GM23338 (cell line): ENCODE measurements at regions not wholly inside any gene's neighbourhood (a gene's known extent, or its start where the extent isn't known, plus 50 kb on each side); places are given as distances from the start of the nearest gene placed in this dataset.

Source experiments
- ATAC-seq: fragments of 200-7000 bp; cut with Tn5 transposase; 3 replicates; pipeline ENCODE4 v1.9.1; 2020
- DNase-seq: peaks from one replicate; pipeline ENCODE4 v3.0.0-alpha.2; 2015; ENCODE audit warnings: low spot score
- H2AFZ ChIP-seq: fragments of 200-600 bp; sonication (generic); 2 replicates; pipeline ENCODE4 v1.8.0; 2016; ENCODE audit warnings: antibody characterized with exemption, mild to moderate bottlenecking, moderate library complexity
- H3F3A ChIP-seq: fragments of 200-600 bp; sonication (generic); replicated peaks from 2 replicates; pipeline ENCODE4 v1.8.0; 2017; ENCODE audit warnings: antibody characterized with exemption, mixed run types, low read depth
- H3K27ac ChIP-seq: fragments of 200-600 bp; sonication (generic); 2 replicates; pipeline ENCODE4 v1.6.1; 2016; ENCODE audit warnings: low read depth
- H3K27me3 ChIP-seq: fragments of 200-600 bp; sonication (generic); 2 replicates; pipeline ENCODE4 v1.8.0; 2016; ENCODE audit warnings: mild to moderate bottlenecking, mixed run types, moderate library complexity; ENCODE audit not compliant: insufficient read depth
- H3K36me3 ChIP-seq: fragments of 200-600 bp; sonication (generic); 2 replicates; pipeline ENCODE4 v1.8.0; 2016; ENCODE audit warnings: mild to moderate bottlenecking; ENCODE audit not compliant: insufficient read depth
- H3K4me1 ChIP-seq: fragments of 200-600 bp; sonication (generic); 2 replicates; pipeline ENCODE4 v1.8.0; 2016; ENCODE audit warnings: mild to moderate bottlenecking, moderate library complexity; ENCODE audit not compliant: insufficient read depth
- H3K4me2 ChIP-seq: fragments of 200-600 bp; sonication (generic); 2 replicates; pipeline ENCODE4 v1.7.1; 2017; ENCODE audit warnings: mixed run types
- H3K4me3 ChIP-seq: fragments of 200-600 bp; sonication (generic); 2 replicates; pipeline ENCODE4 v1.6.1; 2016; ENCODE audit warnings: mixed run types
- H3K79me2 ChIP-seq: fragments of 200-600 bp; sonication (generic); replicated peaks from 2 replicates; pipeline ENCODE4 v1.8.0; 2017; ENCODE audit warnings: mild to moderate bottlenecking; ENCODE audit not compliant: insufficient read depth
- H3K9me2 ChIP-seq: fragments of 200-600 bp; sonication (generic); 2 replicates; pipeline ENCODE4 v1.8.0; 2017; ENCODE audit not compliant: insufficient read depth
- H4K20me1 ChIP-seq: fragments of 200-600 bp; sonication (generic); replicated peaks from 2 replicates; pipeline ENCODE4 v1.8.0; 2017; ENCODE audit warnings: mild to moderate bottlenecking; ENCODE audit not compliant: insufficient read depth
- H3K27ac Mint-ChIP-seq: 2 replicates; pipeline ENCODE4 v1.8.0; 2020; ENCODE audit warnings: inconsistent platforms, mild to moderate bottlenecking, moderate library complexity, mixed read lengths
- H3K27me3 Mint-ChIP-seq: 3 replicates; pipeline ENCODE4 v1.8.0; 2022; ENCODE audit warnings: low read depth, mild to moderate bottlenecking, moderate library complexity, mixed read lengths, inconsistent platforms; ENCODE audit not compliant: insufficient read depth, poor library complexity
- H3K36me3 Mint-ChIP-seq: 3 replicates; pipeline ENCODE4 v1.8.0; 2021; ENCODE audit warnings: low read depth, mild to moderate bottlenecking, inconsistent platforms, moderate library complexity, mixed read lengths
- H3K4me1 Mint-ChIP-seq: 3 replicates; pipeline ENCODE4 v1.8.0; 2020; ENCODE audit warnings: mild to moderate bottlenecking, inconsistent platforms, mixed read lengths
- H3K4me3 Mint-ChIP-seq: 3 replicates; pipeline ENCODE4 v1.8.0; 2021; ENCODE audit warnings: moderate library complexity, mild to moderate bottlenecking, inconsistent platforms, mixed read lengths
- H3K9me3 Mint-ChIP-seq: 3 replicates; pipeline ENCODE4 v1.8.0; 2020; ENCODE audit warnings: moderate library complexity, mild to moderate bottlenecking, inconsistent platforms, mixed read lengths
- CREB1 ChIP-seq: fragments of 250-450 bp; sonication (Bioruptor Pico); IDR thresholded peaks from 2 replicates; pipeline ENCODE4 v1.5.0; 2020; ENCODE audit warnings: low read depth, mild to moderate bottlenecking, moderate library complexity
- CTCF ChIP-seq, 2 experiments: fragments of 200-600 bp in 1 of 2; sonication (generic) in 1 of 2; conservative IDR thresholded peaks; 2 replicates each; pipeline versions ENCODE4 v1.5.1 to v1.6.1; 2016 to 2017; ENCODE audit warnings: antibody characterized with exemption in 2 of 2, low read depth in 2 of 2, mild to moderate bottlenecking in 2 of 2, moderate library complexity in 1 of 2
- ETS1 ChIP-seq: IDR thresholded peaks from 2 replicates; pipeline ENCODE4 v1.6.1; 2016; ENCODE audit warnings: antibody characterized with exemption
- JUNB ChIP-seq: IDR thresholded peaks from one replicate; pipeline ENCODE4 v1.6.1; 2016; ENCODE audit warnings: antibody characterized with exemption; ENCODE audit not compliant: unreplicated experiment
- NANOG ChIP-seq: IDR thresholded peaks from 2 replicates; pipeline ENCODE4 v1.6.1; 2016; ENCODE audit warnings: antibody characterized with exemption, borderline replicate concordance
- POLR2AphosphoS5 ChIP-seq: IDR thresholded peaks from 2 replicates; pipeline ENCODE4 v1.6.1; 2016; ENCODE audit warnings: antibody characterized with exemption, low read depth
- REST ChIP-seq: IDR thresholded peaks from one replicate; pipeline ENCODE4 v1.6.1; 2018; ENCODE audit warnings: antibody characterized with exemption; ENCODE audit not compliant: unreplicated experiment
- STAT1 ChIP-seq: IDR thresholded peaks from one replicate; pipeline ENCODE4 v1.6.1; 2016; ENCODE audit warnings: antibody characterized with exemption; ENCODE audit not compliant: unreplicated experiment
- ZNF114 ChIP-seq: fragments of 250-450 bp; sonication (Bioruptor Pico); IDR thresholded peaks from 2 replicates; pipeline ENCODE4 v1.5.0; 2020; ENCODE audit warnings: mild to moderate bottlenecking, moderate library complexity
- ZNF331 ChIP-seq: fragments of 250-450 bp; sonication (Bioruptor Pico); IDR thresholded peaks from 2 replicates; pipeline ENCODE4 v1.5.0; 2020; ENCODE audit warnings: low read depth, mild to moderate bottlenecking, moderate library complexity
- ZNF462 ChIP-seq: fragments of 250-450 bp; sonication (Bioruptor Pico); IDR thresholded peaks from 2 replicates; pipeline ENCODE4 v1.5.0; 2020; ENCODE audit warnings: mild to moderate bottlenecking, moderate library complexity

- no peak for TF ChIP-seq ZNF462
- TF ChIP-seq ETS1 = no peak
- TF ChIP-seq CTCF (conservative IDR thresholded peaks at IDR 0.05; ENCODE audit: low read depth in 2 of 2) = no peak
- TF ChIP-seq ZNF114 = no peak
- no peak for TF ChIP-seq CREB1
- no peak for TF ChIP-seq STAT1
Measured at GRCh38 chr3:124594581-124594980, 135.7 kb upstream of the UMPS start (continued).

GRCh38 chr3:124597273-124597672 is 133.0 kb upstream of the UMPS start:
- Mint-ChIP-seq H3K4me1 (peaks cover 22% of the 10 kb centered on the region), H3K27me3 (peaks cover 3% of the 10 kb centered on the region), H3K9me3 (no peaks in the 10 kb centered on the region), H3K36me3 (no peaks in the 10 kb centered on the region), H3K27ac (no peak overlapping the region), H3K4me3 (no peak overlapping the region)
- H3F3A ChIP-seq = no peaks in the 10 kb centered on the region
- ATAC-seq = no peak; the same call in 2 of the 3 replicates
- H4K20me1 ChIP-seq = no peaks in the 10 kb centered on the region
- H3K9me2 ChIP-seq = no peaks in the 10 kb centered on the region
- no peak overlapping the region for H3K4me2 ChIP-seq
- no peaks in the 10 kb centered on the region for H3K79me2 ChIP-seq
- no peak overlapping the region for H3K27ac ChIP-seq
- H2AFZ ChIP-seq = no peak overlapping the region
- H3K4me1 ChIP-seq = peaks cover 13% of the 10 kb centered on the region; the same call in 1 of the 2 replicates
- DNase-seq = no peak
- no peak overlapping the region for H3K4me3 ChIP-seq
- no peaks in the 10 kb centered on the region for H3K27me3 ChIP-seq
- H3K36me3 ChIP-seq = no peaks in the 10 kb centered on the region
- TF ChIP-seq REST (no peak), NANOG (no peak), CREB1 (no peak), POLR2AphosphoS5 (no peak), JUNB (no peak), CTCF (conservative IDR thresholded peaks at IDR 0.05; ENCODE audit: low read depth in 2 of 2) (no peak), ZNF331 (CRISPR knock-in tag) (no peak)
